Activated CD4-positive, CD25-positive, alpha-beta regulatory T cell treated with anti-CD3 and anti-CD28 coated beads, Interleukin-2, amount 50 U/mL, for 72 hours (primary cell): ENCODE measurements at regions not wholly inside any gene's neighbourhood (a gene's known extent, or its start where the extent isn't known, plus 50 kb on each side); places are given as distances from the start of the nearest gene placed in this dataset.

Experiments used
- DNase-seq: peaks from one replicate; pipeline ENCODE4 v3.0.0; 2021

DNA sequence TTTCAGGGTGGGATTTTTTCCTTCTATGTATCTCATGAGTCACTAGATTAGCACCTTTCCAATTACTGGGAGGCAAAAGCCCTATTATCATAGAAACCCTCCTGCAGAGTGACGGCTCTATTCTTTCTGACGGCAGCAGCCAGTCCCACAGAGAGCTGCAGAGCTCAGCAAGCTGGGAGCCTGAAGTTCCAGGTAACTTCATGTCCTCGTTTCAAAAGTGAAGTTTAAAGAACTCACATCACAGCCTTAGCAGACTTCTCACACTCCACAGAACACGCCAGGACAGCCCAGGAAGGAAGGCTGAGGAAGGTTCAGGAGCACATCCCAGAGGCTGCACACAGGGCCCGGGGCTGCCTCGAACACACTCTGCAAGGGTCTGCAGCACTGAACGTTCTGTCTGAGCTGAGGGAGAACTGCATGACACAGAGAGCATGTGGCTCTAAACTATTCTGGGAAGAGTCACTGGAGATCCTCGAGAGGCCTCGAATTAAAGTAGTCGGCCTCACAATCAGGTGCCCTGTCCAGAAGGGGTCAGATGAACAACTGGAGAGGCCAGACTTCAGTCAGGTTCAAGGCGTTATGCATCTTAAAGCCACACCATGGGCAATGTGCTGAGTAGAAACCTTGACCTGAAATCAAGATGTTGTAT is 104.2 kb upstream of the DRD2 start:
- DNase-seq: no peak

DNA sequence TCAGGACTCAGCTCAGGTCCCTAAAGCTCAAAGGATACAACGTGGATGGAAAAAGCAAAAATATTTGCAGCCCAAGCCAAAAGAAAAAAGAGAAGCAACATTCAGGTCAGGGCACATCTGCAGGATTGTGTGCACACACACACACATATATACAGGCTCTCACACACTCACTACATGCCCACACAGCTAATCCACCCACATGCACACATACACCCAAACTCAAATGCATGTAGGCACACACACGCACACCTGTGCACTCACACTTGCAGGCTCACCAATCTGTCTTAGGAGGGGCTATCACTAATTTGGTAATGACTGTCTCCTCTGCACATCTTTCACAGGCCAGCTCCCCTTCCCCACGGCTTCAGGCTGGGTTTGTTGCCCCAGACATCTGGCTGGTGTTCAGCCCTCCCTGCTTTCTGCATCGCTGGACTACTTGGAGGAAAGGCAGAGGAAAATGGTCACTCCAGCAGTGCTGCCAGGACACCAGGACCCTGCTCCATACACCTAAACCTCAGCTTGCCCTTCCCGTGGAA is 103.6 kb upstream of the DRD2 start:
- DNase-seq: no peak

DNA sequence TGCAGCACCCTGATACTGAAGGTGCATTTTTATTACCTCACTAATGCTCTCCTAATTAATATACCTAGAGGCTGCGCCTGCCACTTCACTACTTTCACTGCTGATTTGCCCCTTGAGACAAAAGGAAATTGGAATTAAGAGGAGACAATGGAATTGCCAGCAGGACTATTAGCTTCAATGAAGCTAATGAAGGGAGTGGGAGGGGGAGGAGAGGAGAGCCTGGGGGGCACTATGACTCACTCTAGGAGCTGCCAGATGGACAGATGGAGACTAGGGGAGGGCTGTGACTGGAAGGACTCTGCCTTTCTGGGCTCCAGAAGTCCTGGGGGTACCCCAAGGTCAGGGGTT is 102.8 kb upstream of the DRD2 start:
- no peak for DNase-seq

DNA sequence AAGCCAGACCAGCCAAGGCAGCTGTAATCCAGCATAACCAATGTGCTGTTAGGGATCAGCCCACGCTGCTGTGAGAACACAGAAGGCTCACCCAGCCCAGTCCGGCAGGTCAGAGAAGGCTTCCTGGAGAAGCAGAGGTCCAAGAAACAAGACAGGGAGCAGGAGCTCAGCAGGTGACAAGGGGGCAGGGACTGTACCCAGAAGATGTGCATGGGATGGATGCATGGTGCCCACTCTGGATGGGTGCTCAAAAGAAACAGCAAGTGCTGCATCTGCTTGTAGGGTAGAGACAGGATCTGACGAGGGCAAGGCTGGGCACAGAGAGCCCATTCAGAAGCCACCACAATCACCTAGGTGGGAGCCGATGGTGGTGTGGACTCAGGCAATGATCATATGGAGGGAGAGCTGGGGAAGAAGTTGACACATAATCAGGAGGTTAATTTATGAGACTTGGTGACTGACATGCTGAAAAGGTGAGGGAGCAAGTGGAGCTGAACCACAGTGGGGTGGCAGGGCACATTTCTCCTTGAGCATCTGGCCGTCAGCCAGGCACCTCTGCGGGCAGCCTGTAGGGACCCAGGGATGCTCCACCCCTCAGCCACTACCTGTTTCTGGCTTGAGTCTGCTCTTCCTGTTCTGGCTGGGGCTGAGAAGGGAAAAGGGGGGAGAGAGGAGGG is 102.3 kb upstream of the DRD2 start:
- DNase-seq: no peak

DNA sequence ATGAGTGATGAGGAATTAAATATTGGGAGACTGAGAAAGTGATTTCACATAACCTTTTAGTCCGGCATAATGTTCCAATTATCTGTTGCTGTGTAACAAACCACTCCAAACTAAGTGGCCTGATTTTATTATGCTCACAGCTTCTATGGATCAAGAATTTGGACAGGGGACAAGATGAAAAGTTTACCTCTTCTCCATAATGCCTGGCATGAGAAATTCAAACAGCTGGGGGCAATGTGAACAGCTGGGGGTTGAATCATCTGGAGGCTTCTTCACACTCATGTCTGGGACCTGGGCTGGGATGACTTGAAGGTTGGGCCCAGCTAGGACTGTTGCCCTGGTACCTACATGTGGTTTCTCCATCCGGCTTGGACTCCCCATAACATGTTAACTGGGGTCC is 99.4 kb upstream of the DRD2 start:
- no peak for DNase-seq

DNA sequence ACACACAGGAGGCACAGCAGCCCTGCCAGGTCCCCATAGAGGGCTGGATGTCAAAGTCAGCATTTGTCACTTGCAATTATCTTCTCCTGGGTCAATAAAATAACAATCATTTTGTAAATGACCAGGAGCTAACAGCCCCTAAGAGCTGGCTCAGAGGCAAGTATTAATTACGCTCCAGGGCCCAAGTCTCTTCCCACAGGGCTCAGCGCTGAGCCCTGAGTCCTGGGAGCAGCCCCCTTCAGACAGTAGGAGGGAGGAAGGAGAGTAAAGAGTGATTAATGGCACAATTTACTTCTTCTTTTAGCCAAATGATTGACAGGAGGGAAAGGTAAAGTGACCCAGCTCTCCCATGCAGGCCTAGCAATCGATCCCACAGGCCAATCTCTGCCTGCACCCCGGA is 99.0 kb upstream of the DRD2 start:
- no peak for DNase-seq

DNA sequence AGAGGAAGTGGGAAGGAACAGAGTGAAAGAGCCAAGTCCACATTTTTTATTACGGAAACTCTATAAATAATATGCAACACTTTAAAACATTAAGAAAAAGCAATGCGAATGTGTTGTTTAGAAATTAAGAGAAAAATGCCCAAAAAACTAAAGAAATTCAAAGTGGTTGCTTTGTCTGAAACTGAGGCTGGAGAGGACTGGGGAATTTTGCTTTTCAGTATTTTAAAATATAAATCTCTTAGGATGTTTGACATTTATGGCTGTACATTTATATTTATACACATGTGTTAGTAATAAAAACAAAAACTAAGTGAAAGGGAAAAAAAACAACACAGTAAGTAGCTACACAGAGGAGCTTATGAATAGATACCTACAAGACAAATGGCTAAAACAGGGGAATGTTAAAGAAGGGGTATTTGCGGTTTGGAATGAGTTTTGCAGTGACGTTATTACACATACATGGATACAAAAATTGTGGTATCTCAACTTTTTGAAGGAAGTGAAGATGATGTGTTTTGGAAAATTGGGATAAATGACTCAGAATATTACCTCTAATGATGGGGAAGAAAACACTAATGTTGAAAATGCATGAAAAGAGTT is 97.0 kb upstream of the DRD2 start:
- DNase-seq: no peak

DNA sequence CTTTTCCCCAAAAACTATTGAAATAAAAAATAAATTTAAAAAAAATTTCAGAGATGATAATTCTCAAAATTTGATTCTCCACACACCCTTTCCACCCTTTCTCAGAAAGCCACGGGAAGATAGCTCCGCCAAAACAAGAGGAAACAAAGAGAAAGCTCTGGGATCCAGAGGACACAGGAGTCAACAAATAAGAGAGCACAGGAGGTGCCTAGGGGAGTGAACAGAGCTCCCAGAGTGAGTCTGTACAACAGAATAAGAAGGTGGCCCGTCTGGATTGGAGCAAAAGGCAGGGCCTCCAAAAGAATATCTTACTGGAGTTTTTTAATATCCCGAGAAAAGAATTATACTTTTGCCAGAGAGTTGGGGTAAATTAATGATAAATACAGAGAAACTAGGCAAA is 96.3 kb upstream of the DRD2 start:
- no peak for DNase-seq

DNA sequence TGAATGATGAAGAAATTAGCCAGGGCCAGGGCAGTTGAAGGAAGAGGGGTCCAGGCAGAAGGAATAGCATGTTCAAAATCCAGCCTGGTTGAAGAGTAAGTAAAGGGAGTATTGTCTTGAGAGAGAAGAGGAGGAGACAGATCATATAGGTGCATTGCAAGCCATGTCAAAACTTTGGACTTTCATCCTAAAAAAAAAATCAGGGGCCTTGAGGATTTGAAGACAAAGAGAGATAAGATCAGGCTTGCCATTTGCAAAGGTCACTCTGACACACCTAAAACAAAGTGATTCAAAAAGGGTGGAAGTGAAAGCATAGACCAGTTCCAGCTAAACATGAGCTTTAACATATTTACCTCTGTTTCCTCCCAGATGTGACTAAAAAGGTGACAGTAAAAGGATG is 95.7 kb upstream of the DRD2 start:
- no peak for DNase-seq

DNA sequence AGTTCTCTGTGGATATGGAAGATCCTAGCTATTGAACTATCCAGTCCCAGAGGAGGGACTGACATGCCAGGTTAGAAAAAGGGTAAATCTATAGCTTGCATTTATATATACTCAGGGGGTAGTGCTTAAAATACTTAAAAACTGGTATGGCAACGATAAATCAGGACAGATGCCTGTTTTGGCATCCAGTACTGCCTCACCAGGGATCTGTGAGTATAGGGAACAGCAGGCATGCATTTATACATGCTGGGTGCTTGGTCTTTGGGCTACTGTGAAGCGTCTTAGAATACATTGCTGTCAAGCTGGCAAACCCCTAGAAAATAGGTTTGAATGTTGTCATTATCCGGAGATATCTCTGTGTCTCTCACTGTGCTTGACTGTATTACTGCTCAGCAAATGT is 94.2 kb upstream of the DRD2 start:
- no peak for DNase-seq

DNA sequence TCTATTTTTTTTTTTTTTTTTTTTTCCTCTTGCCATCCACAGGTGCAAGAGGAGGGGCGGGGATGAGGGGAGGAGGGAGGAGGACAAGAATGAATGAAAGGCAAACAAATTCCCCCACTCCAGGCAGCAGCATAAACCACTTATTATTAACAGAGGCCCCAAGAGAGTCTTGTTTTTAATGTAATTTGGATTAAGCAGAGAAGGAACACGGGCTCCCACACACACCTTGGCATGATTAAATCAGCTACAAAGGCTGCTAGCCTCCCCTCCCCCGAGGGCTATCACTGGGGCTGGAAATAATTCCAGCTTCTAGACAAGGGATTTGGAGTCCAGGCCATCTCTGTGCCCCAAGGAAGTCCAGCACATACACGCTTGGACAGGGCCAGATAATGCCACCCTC is 93.4 kb upstream of the DRD2 start:
- no peak for DNase-seq

DNA sequence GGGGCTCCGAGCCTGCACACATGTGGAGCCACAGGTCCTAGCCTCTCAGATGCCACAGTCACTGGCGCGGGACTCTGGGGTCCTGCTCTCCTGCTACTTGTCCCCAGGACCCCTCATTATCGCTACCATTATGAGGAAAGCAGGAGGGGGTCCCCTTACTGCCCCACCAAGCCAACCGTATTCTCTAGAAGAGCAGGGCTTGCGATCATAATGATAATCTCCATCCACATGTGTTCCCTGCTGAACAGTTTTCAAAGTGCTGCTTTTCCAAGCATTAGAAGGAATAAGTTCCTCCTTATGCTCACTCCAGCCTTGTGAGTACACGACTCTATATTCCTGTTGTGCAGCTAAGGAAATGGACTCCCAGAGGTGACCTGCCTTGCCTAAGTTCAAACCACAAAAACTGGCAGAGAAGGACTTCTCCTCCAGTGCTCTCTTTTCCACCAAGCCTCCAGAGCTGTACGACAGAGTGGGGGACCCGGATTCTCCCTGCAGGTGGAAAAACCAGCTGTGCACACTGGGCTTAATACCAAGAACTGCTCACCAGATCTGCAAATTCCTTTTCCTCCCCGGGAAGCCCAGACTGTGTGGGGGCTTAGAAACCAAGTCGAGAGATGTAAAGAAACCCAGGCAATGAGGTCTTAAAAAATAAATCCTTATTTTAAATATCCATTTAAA is 92.8 kb upstream of the DRD2 start:
- no peak for DNase-seq

DNA sequence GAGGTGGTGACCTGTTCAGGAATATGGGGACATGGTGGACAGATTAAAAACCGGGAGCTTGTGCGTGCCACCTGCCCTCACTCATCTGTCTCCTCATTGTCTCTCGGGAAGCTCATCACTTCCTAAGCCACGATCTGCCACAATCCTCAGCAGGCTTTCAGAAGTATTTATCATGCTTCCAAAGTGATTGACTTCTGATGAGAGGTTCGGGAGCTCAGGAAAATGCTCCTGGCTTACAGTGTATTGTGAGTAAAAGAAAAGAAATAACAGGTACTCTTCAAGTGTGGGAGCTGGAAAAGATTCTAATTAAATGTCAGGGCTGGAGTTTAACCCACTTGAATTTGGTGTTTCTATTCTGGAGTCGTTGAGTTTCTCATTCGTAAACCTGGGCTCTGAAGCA is 91.9 kb upstream of the DRD2 start:
- DNase-seq: no peak

DNA sequence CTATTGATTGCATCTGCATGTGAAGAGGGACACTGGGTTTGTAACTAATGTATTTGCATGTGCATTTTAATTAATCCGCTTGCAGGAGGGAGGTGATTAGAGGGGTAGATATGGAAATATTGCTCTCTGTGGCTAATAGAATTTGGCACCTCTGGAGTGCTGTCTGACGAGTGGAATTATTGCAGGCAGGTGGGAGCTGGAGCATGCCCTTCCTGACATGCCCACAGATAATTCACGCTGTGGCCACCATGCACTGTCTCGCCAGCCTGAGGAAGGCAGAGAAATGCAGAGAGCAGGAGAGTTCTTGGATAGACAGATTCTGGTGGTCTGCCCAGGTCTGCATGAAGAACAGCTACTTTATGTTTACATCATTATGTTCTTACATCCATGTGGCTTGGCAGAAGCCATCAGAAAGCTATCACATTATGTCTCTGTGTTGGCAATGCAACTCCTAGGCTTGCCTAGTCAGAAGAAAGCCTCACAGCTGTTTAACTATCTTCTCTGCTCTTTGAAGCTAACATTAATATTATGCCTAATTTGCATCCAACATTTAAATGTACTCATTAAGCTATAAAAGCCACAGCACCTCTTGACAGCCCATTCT is 89.4 kb upstream of the DRD2 start:
- no peak for DNase-seq

DNA sequence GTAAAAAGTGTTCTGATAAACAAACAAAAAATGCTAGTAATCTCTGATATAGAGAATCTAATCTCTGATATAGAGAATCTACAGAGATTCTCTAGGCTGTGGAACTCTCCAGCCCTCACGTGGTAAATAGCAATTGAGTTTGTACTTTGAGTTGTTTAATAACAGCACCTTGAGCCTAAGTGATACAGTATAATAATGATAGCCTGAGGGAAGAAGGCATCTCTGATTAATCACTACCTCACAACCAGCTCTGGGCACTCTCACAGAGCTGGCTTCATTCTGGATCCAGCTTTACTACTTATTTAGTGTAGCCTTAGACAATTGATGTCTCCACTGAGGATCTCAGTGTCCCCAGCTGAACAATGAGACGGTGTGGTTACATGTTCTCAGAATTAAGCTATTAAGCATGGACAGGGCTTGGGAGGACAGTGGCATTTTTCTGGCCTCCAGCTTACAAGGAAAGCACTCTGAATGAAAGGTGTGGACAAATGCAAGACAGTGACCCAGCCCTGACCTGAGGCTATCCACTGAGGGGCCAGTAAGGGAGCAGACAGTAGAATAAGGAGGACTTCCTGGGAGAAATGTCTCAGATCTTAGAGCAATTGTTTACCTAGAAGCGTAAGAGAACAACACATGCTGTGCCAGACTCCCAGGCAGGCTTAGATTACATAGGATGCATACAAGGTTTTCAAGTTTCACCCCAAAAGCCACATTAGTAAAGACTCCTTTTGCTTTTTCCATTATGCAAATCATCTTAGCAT is 88.7 kb upstream of the DRD2 start:
- no peak for DNase-seq

DNA sequence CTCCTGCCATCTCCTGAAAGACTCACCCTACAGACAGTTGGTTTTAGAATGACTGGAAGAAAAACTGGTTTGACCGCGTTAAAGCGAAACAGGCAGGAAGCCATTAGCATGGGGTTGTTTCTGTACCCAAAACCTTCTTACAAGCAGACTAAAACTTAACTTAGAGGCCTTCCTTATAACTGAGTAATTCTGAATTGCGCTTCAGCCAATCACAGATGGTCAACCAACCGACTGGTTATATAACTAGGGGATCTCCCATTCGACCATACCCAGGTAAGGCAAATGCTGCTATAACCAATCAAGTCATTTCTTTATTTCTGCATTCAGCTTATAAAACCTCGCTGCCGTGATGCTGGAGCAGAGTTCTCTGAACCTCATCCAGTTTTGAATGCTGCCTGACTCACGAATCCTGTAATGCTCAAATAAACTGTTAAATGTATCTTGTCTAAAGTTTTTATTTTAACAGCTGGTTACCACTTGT is 87.8 kb upstream of the DRD2 start:
- no peak for DNase-seq

DNA sequence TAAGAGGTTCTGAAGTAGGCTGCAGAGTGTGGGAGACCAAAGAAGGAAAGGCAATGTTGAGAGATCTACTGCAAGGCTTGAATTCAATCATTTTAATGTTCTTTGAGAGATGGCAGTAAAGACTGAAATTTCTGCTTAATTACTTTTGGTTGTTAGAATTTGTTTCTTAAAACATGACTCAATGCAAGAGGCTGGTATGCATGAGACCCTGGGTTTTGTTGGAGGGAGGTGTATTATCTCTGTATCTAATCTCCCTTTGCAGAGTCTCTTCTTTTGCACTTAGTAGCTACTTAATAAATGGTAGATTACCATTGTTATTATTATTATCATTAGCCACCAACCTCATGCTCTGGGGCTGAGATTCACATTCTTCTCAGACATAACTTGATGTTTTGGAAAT is 87.4 kb upstream of the DRD2 start:
- DNase-seq: no peak

DNA sequence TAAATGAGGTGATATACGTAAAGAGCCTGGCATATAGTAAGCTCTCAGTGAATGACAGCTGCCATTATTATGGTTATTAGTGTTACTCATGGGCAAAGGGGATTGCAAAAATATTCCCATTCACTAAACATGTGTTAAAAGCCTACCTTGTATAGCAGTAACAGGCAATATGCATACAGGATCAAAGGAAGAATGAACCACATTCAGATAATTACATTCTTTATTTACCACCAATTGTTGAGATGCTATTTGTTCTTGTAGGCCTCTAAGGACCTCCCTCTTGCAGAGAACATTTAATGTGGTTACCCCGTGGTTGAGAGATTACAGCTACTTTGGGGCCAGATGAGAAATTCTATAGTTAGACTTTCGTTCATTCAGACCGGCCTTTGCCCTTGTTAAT is 82.7 kb upstream of the DRD2 start:
- DNase-seq: no peak

DNA sequence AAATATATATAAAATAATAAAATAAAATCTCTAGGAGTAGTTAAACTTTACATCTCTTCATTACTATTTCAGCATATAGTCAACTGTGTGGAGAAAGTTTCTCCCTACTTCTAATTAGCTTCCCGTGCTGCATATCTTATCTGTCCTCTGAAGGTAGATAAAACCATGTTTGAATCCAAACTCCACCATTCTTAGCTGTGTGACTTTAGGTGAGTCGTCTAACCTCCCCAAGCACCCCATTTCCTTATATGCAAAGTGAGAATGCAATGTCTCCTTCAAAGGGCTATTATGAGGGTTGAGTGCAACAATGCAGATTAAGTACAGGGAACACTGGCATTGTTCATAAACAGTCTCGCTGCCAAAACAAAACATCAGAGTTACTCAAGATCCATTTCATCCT is 80.8 kb upstream of the DRD2 start:
- DNase-seq: no peak

DNA sequence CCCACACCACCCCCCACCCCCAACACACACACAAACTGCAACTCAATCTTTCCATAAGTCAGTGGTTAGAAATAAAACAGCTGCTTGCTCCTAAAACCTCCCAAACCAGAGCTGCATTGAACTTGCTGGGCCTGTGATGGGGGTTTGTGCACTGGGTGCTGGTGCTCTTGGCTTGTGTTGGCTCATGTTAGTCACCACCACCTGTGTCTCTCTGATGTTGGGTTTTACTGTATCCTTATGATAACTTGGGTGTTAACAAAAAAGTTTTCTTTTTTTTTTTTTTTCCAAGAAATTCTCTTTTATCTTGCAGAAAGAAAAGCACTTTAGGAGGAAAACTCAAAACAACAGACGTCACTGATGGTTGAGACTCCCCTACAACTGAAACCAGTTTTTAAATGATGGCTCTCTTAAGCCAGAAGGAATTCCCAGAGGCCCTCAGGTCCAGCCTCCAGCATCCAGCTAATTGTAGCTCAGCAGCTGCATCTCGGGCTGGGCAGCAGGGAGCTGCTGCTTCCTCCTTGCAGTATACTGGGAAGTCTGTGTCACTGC is 79.9 kb upstream of the DRD2 start:
- no peak for DNase-seq

DNA sequence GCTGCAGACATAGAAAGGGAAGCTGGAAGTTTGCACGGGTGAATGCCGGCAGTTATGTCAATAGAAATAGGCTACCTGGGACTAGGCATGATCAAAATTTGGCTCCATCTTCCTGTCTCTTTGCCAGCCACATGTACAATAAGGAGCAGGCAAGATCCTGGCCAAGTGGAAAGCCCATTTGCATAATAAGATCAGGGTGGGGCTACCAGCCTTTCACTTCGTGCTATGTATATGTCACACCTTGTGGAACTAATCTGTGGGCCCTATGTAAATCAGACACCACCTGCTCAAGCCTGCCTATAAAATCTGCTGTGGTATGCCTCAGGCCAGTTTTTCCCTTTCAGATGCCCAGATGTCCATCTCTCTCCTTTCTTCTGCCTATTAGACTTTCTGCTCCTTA is 79.3 kb upstream of the DRD2 start:
- no peak for DNase-seq

DNA sequence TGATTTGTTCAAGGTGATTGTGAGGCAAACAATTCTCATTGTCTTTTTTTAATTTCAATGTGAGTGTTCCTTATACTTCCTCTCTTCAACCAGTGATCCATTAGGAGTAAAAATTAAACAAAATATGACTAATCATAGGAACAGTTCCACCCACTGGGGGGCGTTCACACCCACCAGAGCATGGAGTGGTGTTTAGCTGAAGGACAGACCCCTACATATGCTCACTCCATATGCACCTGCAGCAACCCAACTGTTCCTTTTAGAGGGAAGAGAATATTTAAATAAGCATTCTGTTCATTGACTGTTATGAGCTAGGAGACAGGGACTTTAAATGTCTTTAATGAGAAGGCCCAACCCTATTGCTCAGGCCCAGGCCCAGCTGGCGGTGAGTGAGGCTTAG is 78.7 kb upstream of the DRD2 start:
- DNase-seq: no peak
